ENCODE measurements at regions not wholly inside any gene's neighbourhood (a gene's known extent, or its start where the extent isn't known, plus 50 kb on each side); places are given as distances from the start of the nearest gene placed in this dataset.

DNA sequence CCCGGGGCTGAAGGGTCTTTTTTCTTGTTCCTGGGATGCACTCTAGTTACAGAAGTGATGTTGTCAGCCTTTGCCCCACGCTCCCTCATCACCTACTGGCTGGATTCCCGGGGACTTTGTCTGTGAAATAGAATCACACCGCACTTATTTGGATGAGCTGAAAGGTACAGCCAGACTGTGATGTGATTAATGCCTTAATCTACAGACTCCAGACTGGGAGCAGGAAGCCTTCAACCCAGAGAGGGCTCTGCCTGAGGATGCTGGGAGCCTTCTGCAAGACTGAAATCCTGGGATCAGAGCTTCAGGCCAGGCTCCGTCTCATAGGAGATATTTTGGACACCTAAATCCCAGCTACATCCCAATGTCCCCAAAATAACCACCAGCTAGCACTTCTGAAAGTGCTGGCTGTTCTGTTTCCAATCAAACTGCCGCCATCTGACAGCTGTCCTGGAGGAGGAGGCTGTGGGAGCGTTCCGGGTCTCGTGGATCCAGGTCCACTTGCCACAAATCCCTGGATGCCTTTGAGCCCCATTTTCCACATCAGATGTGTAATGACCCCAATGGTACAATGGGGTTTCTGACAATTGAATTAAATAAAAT lies 688.5 kb downstream of the TBC1D22A start:
- H3K4me3 ChIP-seq (ENCODE audit: low read length): no peak overlapping the region
- no peak for DNase-seq (ENCODE audit: low read depth)
- no peak for TF ChIP-seq CTCF (IDR thresholded peaks at IDR 0.05; ENCODE audit: insufficient read depth, low read depth, low read length, missing control alignments)

GRCh38 chr22:47449508-47450270 lies 687.2 kb downstream of the TBC1D22A start:
- TF ChIP-seq CTCF (IDR thresholded peaks at IDR 0.05; ENCODE audit: insufficient read depth, low read depth, low read length, missing control alignments): no peak
- no peak for DNase-seq (ENCODE audit: low read depth)
- no peak overlapping the region for H3K4me3 ChIP-seq (ENCODE audit: low read length)

GRCh38 chr22:47448231-47449223 lies 686.1 kb downstream of the TBC1D22A start:
- H3K4me3 ChIP-seq (ENCODE audit: low read length): no peak overlapping the region
- no peak for TF ChIP-seq CTCF (IDR thresholded peaks at IDR 0.05; ENCODE audit: insufficient read depth, low read depth, low read length, missing control alignments)
- no peak for DNase-seq (ENCODE audit: low read depth)

GRCh38 chr22:47446821-47447810 lies 684.7 kb downstream of the TBC1D22A start:
- no peak for TF ChIP-seq CTCF (IDR thresholded peaks at IDR 0.05; ENCODE audit: insufficient read depth, low read depth, low read length, missing control alignments)
- H3K4me3 ChIP-seq (ENCODE audit: low read length): no peak overlapping the region
- no peak for DNase-seq (ENCODE audit: low read depth)

GRCh38 chr22:47446331-47446730 lies 683.9 kb downstream of the TBC1D22A start:
- no peak overlapping the region for H3K4me3 ChIP-seq (ENCODE audit: low read length)
- no peak for DNase-seq (ENCODE audit: low read depth)
- TF ChIP-seq CTCF (IDR thresholded peaks at IDR 0.05; ENCODE audit: insufficient read depth, low read depth, low read length, missing control alignments): no peak

Measured in epithelial cell of esophagus (primary cell).